Right lobe of liver (tissue), 6 donors: ENCODE measurements at regions not wholly inside any gene's neighbourhood (a gene's known extent, or its start where the extent isn't known, plus 50 kb on each side); places are given as distances from the start of the nearest gene placed in this dataset.
A peak's percentile ranks its signal among the peaks of the same experiment; 100 is the strongest.

Source experiments
- ATAC-seq, 4 donors: fragments of 200-7000 bp; cut with Tn5 transposase; one replicate each; pipeline ENCODE4 v1.9.1; 2020; ENCODE audit warnings: mild to moderate bottlenecking in 4 of 4, moderate library complexity in 4 of 4
- DNase-seq, 3 donors: peaks; one replicate each; pipeline ENCODE4 v3.0.0-alpha.2; 2020
- H3K27ac ChIP-seq, 3 donors: fragments of 200-600 bp; one replicate each; pipeline ENCODE4 v1.8.0; 2022
- H3K27me3 ChIP-seq, 2 donors: fragments of 200-600 bp; one replicate each; pipeline ENCODE4 v1.8.0; 2022
- H3K36me3 ChIP-seq, 4 donors: fragments of 200-600 bp; sonication (generic) in 1 of 4; one replicate each; pipeline versions ENCODE4 v1.5.1 to v1.8.0; 2017 to 2022; ENCODE audit warnings: control low read depth in 1 of 4
- H3K4me1 ChIP-seq, 4 donors: fragments of 200-600 bp; sonication (generic) in 1 of 4; one replicate each; pipeline versions ENCODE4 v1.5.1 to v1.8.0; 2017 to 2022; ENCODE audit warnings: control low read depth in 1 of 4
- H3K4me3 ChIP-seq, 3 donors: fragments of 200-600 bp; one replicate each; pipeline ENCODE4 v1.8.0; 2022
- H3K9me3 ChIP-seq, 4 donors: fragments of 200-600 bp; sonication (generic) in 1 of 4; one replicate each; pipeline versions ENCODE4 v1.5.1 to v1.8.0; 2017 to 2022; ENCODE audit warnings: control low read depth in 1 of 4
- CTCF ChIP-seq, 4 donors: fragments of 200-600 bp in 3 of 4; fragments of 450-650 bp in 1 of 4; IDR thresholded peaks; one replicate each; pipeline versions ENCODE4 v1.5.1 to v1.8.0; 2016 to 2022; ENCODE audit warnings: antibody characterized with exemption in 4 of 4, mild to moderate bottlenecking in 2 of 4
- POLR2A ChIP-seq: fragments of 450-650 bp; IDR thresholded peaks from one replicate; pipeline ENCODE4 v1.6.1; 2017; ENCODE audit warnings: antibody characterized with exemption, mild to moderate bottlenecking
- WGBS: methylation state at CpG from one replicate; pipeline ENCODE4 v1.1.6; 2018; ENCODE audit warnings: low coverage, low lambda C conversion rate; ENCODE audit not compliant: insufficient coverage; ENCODE audit errors: missing lambda C conversion rate; 5-methylcytosine and 5-hydroxymethylcytosine counted together
- intact Hi-C, 2 donors: fragments of 100-400 bp; cut with DNase I; formaldehyde crosslinking; loops; one replicate each; pipeline versions ENCODE4 v1.11.2 to v1.14.1; 2022
- donor health status: DM: no; HTN: yes; CAD: no.
- donor health status: DM: no; HTN: no; CAD: no.
- donor health status: DM: no; HTN: no; CAD: no.
- donor health status: DM: no; HTN: yes; CAD: no.
- donor health status: DM: no; HTN: yes; CAD: no.

GRCh38 chr6:141164042-141164743 lies 968.5 kb upstream of the GJE1 start:
- H3K27ac ChIP-seq = peak overlapping the region in 2 of 3 donors; percentile 29 to 33
- no peak for DNase-seq
- ATAC-seq = peak; percentile 68 to 87 (median 77)
- intact Hi-C loops = no loop called here
- WGBS = 20% methylated on average over 4 of the region's 4 CpGs
- H3K4me3 ChIP-seq = no peak overlapping the region
- no peaks in the 10 kb centered on the region for H3K9me3 ChIP-seq
- no peak for TF ChIP-seq POLR2A
- no peak for TF ChIP-seq CTCF (IDR thresholded peaks at IDR 0.05)
- H3K4me1 ChIP-seq = peaks cover 0 to 25% (median 0%) of the 10 kb centered on the region in 4 donors
- H3K36me3 ChIP-seq = no peaks in the 10 kb centered on the region
- H3K27me3 ChIP-seq = no peaks in the 10 kb centered on the region

- no peak for TF ChIP-seq CTCF (IDR thresholded peaks at IDR 0.05)
- TF ChIP-seq POLR2A = no peak
- H3K36me3 ChIP-seq = no peaks in the 10 kb centered on the region
- H3K27ac ChIP-seq = no peak overlapping the region
- no peak for DNase-seq
- H3K9me3 ChIP-seq = no peaks in the 10 kb centered on the region
- intact Hi-C loops = no loop called here
- no peak overlapping the region for H3K4me3 ChIP-seq
- H3K27me3 ChIP-seq = no peaks in the 10 kb centered on the region
- peaks cover 0 to 25% (median 0%) of the 10 kb centered on the region in 4 donors for H3K4me1 ChIP-seq
- no peak for ATAC-seq
Measured at GRCh38 chr6:141163107-141163506, 969.6 kb upstream of the GJE1 start.

GRCh38 chr6:141158740-141159139 lies 974.0 kb upstream of the GJE1 start:
- Histone ChIP-seq H3K27ac (no peak overlapping the region), H3K4me3 (no peak overlapping the region), H3K9me3 (no peaks in the 10 kb centered on the region), H3K36me3 (no peaks in the 10 kb centered on the region), H3K4me1 (peaks cover 0 to 7% (median 0%) of the 10 kb centered on the region in 4 donors), H3K27me3 (no peaks in the 10 kb centered on the region)
- TF ChIP-seq CTCF (IDR thresholded peaks at IDR 0.05) (no peak), POLR2A (no peak)
- DNase-seq = no peak
- intact Hi-C loops = no loop called here
- no peak for ATAC-seq
- WGBS = 70% methylated on average over 1 of the region's 1 CpG

GRCh38 chr6:141153563-141153962 lies 979.2 kb upstream of the GJE1 start:
- Histone ChIP-seq H3K9me3 (no peaks in the 10 kb centered on the region), H3K4me1 (no peaks in the 10 kb centered on the region), H3K4me3 (no peak overlapping the region), H3K27me3 (no peaks in the 10 kb centered on the region), H3K36me3 (no peaks in the 10 kb centered on the region), H3K27ac (no peak overlapping the region)
- WGBS = 71% methylated on average over 2 of the region's 2 CpGs
- DNase-seq (no peak), ATAC-seq (no peak)
- intact Hi-C loops = no loop called here
- no peak for TF ChIP-seq POLR2A
- no peak for TF ChIP-seq CTCF (IDR thresholded peaks at IDR 0.05)

GRCh38 chr6:141152951-141153350 lies 979.8 kb upstream of the GJE1 start:
- intact Hi-C loops = no loop called here
- TF ChIP-seq CTCF (IDR thresholded peaks at IDR 0.05) (no peak), POLR2A (no peak)
- DNase-seq (no peak), ATAC-seq (no peak)
- no peaks in the 10 kb centered on the region for H3K9me3 ChIP-seq
- H3K36me3 ChIP-seq = no peaks in the 10 kb centered on the region
- no peak overlapping the region for H3K4me3 ChIP-seq
- H3K27me3 ChIP-seq = no peaks in the 10 kb centered on the region
- 47% methylated on average over 1 of the region's 1 CpG for WGBS
- H3K27ac ChIP-seq = no peak overlapping the region
- no peaks in the 10 kb centered on the region for H3K4me1 ChIP-seq
